Transverse colon (tissue), 3 donors: ENCODE measurements at regions not wholly inside any gene's neighbourhood (a gene's known extent, or its start where the extent isn't known, plus 50 kb on each side); places are given as distances from the start of the nearest gene placed in this dataset.

Experiments
- POLR2A ChIP-seq: fragments of 450-650 bp; IDR thresholded peaks from one replicate; pipeline ENCODE4 v1.6.1; 2016; ENCODE audit warnings: antibody characterized with exemption, mild to moderate bottlenecking, moderate library complexity
- TF ChIP-seq, protein P1 (sequence below), 5 experiments: fragments of 200-600 bp in 3 of 5; fragments of 450-650 bp in 2 of 5; sonication (generic) in 3 of 5; IDR thresholded peaks; 1 replicate in 2 of 5; 2 replicates in 3 of 5; pipeline ENCODE4 v1.5.1; 2016 to 2017; ENCODE audit warnings: antibody characterized with exemption in 5 of 5, inconsistent platforms in 3 of 5, mild to moderate bottlenecking in 2 of 5, moderate library complexity in 1 of 5

DNA sequence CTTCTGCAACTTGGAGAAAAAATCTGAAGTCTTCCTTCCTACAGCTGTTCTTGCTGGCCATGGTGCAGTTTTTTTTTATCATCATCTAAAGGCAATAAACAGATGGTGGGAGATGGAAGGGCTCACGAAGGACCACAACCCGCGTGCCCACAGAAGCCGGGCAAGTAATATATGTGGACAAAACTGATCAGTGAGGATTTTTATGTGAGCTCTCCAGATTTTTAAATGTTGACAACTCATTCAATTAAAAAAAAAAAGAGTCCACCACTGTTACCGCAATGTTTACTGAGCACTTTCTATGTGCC, 55.9 kb upstream of the CREB1 start:
- no peak for TF ChIP-seq POLR2A
- TF ChIP-seq, protein P1, sequence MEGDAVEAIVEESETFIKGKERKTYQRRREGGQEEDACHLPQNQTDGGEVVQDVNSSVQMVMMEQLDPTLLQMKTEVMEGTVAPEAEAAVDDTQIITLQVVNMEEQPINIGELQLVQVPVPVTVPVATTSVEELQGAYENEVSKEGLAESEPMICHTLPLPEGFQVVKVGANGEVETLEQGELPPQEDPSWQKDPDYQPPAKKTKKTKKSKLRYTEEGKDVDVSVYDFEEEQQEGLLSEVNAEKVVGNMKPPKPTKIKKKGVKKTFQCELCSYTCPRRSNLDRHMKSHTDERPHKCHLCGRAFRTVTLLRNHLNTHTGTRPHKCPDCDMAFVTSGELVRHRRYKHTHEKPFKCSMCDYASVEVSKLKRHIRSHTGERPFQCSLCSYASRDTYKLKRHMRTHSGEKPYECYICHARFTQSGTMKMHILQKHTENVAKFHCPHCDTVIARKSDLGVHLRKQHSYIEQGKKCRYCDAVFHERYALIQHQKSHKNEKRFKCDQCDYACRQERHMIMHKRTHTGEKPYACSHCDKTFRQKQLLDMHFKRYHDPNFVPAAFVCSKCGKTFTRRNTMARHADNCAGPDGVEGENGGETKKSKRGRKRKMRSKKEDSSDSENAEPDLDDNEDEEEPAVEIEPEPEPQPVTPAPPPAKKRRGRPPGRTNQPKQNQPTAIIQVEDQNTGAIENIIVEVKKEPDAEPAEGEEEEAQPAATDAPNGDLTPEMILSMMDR (IDR thresholded peaks at IDR 0.05), result no peak
